ENCODE measurements at regions not wholly inside any gene's neighbourhood (a gene's known extent, or its start where the extent isn't known, plus 50 kb on each side); places are given as distances from the start of the nearest gene placed in this dataset.

DNA sequence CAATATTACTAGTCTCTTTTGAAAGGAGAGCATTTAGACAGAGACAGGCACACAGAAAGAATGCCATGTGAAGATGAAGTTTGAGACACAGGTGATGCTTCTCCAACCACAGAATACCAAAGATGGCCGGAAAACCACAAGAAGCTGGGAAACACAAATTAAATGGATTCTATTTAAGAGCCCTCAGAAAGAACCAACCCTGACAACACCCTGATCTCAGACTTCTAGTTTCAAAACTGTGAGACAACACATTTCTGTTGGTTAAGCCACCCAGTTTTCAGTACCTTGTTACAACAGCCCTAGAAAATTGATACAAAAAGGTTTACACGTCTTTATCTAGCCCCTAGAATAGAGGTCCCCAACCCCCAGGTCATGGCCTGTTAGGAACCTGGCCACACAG lies 79.8 kb upstream of the CCNG1 start:
- no peak for TF ChIP-seq BHLHE40 (IDR thresholded peaks at IDR 0.05; ENCODE audit: low read depth, low read length)
- TF ChIP-seq KDM1A (IDR thresholded peaks at IDR 0.05; ENCODE audit: low read depth), result no peak
- TF ChIP-seq, protein P1, sequence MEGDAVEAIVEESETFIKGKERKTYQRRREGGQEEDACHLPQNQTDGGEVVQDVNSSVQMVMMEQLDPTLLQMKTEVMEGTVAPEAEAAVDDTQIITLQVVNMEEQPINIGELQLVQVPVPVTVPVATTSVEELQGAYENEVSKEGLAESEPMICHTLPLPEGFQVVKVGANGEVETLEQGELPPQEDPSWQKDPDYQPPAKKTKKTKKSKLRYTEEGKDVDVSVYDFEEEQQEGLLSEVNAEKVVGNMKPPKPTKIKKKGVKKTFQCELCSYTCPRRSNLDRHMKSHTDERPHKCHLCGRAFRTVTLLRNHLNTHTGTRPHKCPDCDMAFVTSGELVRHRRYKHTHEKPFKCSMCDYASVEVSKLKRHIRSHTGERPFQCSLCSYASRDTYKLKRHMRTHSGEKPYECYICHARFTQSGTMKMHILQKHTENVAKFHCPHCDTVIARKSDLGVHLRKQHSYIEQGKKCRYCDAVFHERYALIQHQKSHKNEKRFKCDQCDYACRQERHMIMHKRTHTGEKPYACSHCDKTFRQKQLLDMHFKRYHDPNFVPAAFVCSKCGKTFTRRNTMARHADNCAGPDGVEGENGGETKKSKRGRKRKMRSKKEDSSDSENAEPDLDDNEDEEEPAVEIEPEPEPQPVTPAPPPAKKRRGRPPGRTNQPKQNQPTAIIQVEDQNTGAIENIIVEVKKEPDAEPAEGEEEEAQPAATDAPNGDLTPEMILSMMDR (IDR thresholded peaks at IDR 0.05), result no peak
- no peak for TF ChIP-seq RAD21 (conservative IDR thresholded peaks at IDR 0.05 in 1 of 2, IDR thresholded peaks at IDR 0.05 in 1 of 2)
- TF ChIP-seq BCL3 (IDR thresholded peaks at IDR 0.05), result no peak
- no peak for TF ChIP-seq POLR2AphosphoS2 (conservative IDR thresholded peaks at IDR 0.05; ENCODE audit: low read length)
- TF ChIP-seq REST (IDR thresholded peaks at IDR 0.05), result no peak
- TF ChIP-seq MAX (IDR thresholded peaks at IDR 0.05), result no peak
- TF ChIP-seq JUNB (IDR thresholded peaks at IDR 0.05), result no peak
- TF ChIP-seq, protein P2, sequence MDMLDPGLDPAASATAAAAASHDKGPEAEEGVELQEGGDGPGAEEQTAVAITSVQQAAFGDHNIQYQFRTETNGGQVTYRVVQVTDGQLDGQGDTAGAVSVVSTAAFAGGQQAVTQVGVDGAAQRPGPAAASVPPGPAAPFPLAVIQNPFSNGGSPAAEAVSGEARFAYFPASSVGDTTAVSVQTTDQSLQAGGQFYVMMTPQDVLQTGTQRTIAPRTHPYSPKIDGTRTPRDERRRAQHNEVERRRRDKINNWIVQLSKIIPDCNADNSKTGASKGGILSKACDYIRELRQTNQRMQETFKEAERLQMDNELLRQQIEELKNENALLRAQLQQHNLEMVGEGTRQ (IDR thresholded peaks at IDR 0.05), result no peak
- TF ChIP-seq MYC (IDR thresholded peaks at IDR 0.05; ENCODE audit: borderline replicate concordance, low read length), result no peak
- no peak for TF ChIP-seq CBX2 (IDR thresholded peaks at IDR 0.05; ENCODE audit: borderline replicate concordance, low read depth)
- TF ChIP-seq POLR2A (IDR thresholded peaks at IDR 0.05; ENCODE audit: low read length), result no peak
